ENCODE measurements at regions not wholly inside any gene's neighbourhood (a gene's known extent, or its start where the extent isn't known, plus 50 kb on each side); places are given as distances from the start of the nearest gene placed in this dataset.

DNA sequence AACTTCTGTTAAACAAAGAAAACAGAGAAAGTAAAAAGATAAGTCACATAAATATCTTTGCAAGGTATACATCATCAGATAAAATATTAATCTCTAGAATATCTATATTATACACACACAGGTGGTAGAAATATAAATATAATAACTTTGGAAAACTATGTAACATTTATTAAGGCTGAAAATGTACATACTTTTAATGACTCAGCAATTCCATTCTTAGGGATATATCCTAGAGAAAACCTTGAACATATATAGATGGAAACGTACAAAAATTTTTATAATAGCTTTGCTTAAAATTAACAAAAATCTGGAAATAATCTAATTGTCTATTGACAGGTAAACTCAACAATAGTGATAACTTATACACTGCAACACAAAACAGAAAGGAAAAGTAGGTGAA is 381.3 kb downstream of the GPD2 start:
- Mint-ChIP-seq H3K36me3 (ENCODE audit: low read depth) (no peaks in the 10 kb centered on the region), H3K4me1 (peaks cover 7% of the 10 kb centered on the region; the same call in 2 of the 3 replicates), H3K9me3 (no peaks in the 10 kb centered on the region), H3K27ac (no peak overlapping the region), H3K27me3 (ENCODE audit: insufficient read depth, low read depth, poor library complexity) (no peaks in the 10 kb centered on the region), H3K4me3 (no peak overlapping the region)
- no peaks in the 10 kb centered on the region for H3K79me2 ChIP-seq (replicated peaks; ENCODE audit: insufficient read depth)
- H2AFZ ChIP-seq: no peak overlapping the region
- H3K9me2 ChIP-seq (ENCODE audit: insufficient read depth): peaks cover 4% of the 10 kb centered on the region; the same call in 1 of the 2 replicates
- no peaks in the 10 kb centered on the region for H3K4me1 ChIP-seq (ENCODE audit: insufficient read depth)
- H3F3A ChIP-seq (replicated peaks; ENCODE audit: low read depth): no peaks in the 10 kb centered on the region
- ATAC-seq (no peak), DNase-seq (ENCODE audit: low spot score) (no peak)
- no peak overlapping the region for H3K4me3 ChIP-seq
- no peaks in the 10 kb centered on the region for H3K36me3 ChIP-seq (ENCODE audit: insufficient read depth)
- no peak overlapping the region for H3K4me2 ChIP-seq
- no peaks in the 10 kb centered on the region for H4K20me1 ChIP-seq (replicated peaks; ENCODE audit: insufficient read depth)
- TF ChIP-seq POLR2AphosphoS5 (IDR thresholded peaks at IDR 0.05; ENCODE audit: low read depth) (no peak), REST (IDR thresholded peaks at IDR 0.05; ENCODE audit: unreplicated experiment) (no peak), EZH2 (IDR thresholded peaks at IDR 0.05; ENCODE audit: low read depth, unreplicated experiment) (no peak)
- H3K27ac ChIP-seq (ENCODE audit: low read depth): no peak overlapping the region
- H3K27me3 ChIP-seq (ENCODE audit: insufficient read depth): no peaks in the 10 kb centered on the region

DNA sequence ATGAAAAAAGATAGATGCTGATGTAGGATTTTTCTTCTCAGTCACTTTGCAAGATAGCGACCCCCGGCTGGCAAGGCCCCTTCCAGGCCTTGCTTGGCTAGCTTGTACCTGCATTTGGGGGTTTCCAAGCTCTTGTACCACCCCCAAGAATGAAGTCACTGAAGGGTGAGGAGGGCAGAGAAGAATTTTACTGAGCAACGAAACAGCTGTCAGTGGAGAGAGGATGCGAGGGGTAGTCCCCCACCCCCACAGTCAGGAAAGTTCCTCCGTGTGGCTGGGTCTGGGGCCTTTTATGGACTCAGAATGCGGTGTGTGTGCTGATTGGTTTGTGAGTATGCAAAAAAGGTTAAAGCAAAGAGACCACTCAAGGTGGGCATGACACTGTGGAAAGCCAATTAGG is 382.0 kb downstream of the GPD2 start:
- Mint-ChIP-seq H3K4me1 (peaks cover 7% of the 10 kb centered on the region; the same call in 2 of the 3 replicates), H3K27ac (no peak overlapping the region; the same call in 1 of the 2 replicates), H3K27me3 (ENCODE audit: insufficient read depth, low read depth, poor library complexity) (no peaks in the 10 kb centered on the region), H3K4me3 (no peak overlapping the region), H3K36me3 (ENCODE audit: low read depth) (no peaks in the 10 kb centered on the region), H3K9me3 (no peaks in the 10 kb centered on the region)
- no peak overlapping the region for H3K4me3 ChIP-seq
- H3K4me1 ChIP-seq (ENCODE audit: insufficient read depth): no peaks in the 10 kb centered on the region
- peak overlapping the region; percentile 64 for H2AFZ ChIP-seq
- no peaks in the 10 kb centered on the region for H4K20me1 ChIP-seq (replicated peaks; ENCODE audit: insufficient read depth)
- TF ChIP-seq, protein P1, sequence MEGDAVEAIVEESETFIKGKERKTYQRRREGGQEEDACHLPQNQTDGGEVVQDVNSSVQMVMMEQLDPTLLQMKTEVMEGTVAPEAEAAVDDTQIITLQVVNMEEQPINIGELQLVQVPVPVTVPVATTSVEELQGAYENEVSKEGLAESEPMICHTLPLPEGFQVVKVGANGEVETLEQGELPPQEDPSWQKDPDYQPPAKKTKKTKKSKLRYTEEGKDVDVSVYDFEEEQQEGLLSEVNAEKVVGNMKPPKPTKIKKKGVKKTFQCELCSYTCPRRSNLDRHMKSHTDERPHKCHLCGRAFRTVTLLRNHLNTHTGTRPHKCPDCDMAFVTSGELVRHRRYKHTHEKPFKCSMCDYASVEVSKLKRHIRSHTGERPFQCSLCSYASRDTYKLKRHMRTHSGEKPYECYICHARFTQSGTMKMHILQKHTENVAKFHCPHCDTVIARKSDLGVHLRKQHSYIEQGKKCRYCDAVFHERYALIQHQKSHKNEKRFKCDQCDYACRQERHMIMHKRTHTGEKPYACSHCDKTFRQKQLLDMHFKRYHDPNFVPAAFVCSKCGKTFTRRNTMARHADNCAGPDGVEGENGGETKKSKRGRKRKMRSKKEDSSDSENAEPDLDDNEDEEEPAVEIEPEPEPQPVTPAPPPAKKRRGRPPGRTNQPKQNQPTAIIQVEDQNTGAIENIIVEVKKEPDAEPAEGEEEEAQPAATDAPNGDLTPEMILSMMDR (conservative IDR thresholded peaks at IDR 0.05; ENCODE audit: low read depth in 2 of 2): no peak
- TF ChIP-seq STAT1 (IDR thresholded peaks at IDR 0.05; ENCODE audit: unreplicated experiment) (no peak), EZH2 (IDR thresholded peaks at IDR 0.05; ENCODE audit: low read depth, unreplicated experiment) (no peak), ZNF114 (CRISPR knock-in tag; IDR thresholded peaks at IDR 0.05) (no peak), ZNF331 (CRISPR knock-in tag; IDR thresholded peaks at IDR 0.05; ENCODE audit: low read depth) (no peak)
- TF ChIP-seq, protein P2, sequence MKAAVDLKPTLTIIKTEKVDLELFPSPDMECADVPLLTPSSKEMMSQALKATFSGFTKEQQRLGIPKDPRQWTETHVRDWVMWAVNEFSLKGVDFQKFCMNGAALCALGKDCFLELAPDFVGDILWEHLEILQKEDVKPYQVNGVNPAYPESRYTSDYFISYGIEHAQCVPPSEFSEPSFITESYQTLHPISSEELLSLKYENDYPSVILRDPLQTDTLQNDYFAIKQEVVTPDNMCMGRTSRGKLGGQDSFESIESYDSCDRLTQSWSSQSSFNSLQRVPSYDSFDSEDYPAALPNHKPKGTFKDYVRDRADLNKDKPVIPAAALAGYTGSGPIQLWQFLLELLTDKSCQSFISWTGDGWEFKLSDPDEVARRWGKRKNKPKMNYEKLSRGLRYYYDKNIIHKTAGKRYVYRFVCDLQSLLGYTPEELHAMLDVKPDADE (IDR thresholded peaks at IDR 0.05): no peak
- no peak for ATAC-seq
- H3K27me3 ChIP-seq (ENCODE audit: insufficient read depth): no peaks in the 10 kb centered on the region
- no peak overlapping the region for H3K4me2 ChIP-seq
- H3K9me2 ChIP-seq (ENCODE audit: insufficient read depth): peaks cover 4% of the 10 kb centered on the region; the same call in 1 of the 2 replicates
- no peak for DNase-seq (ENCODE audit: low spot score)
- H3K36me3 ChIP-seq (ENCODE audit: insufficient read depth): no peaks in the 10 kb centered on the region
- no peaks in the 10 kb centered on the region for H3F3A ChIP-seq (replicated peaks; ENCODE audit: low read depth)
- H3K79me2 ChIP-seq (replicated peaks; ENCODE audit: insufficient read depth): no peaks in the 10 kb centered on the region
- H3K27ac ChIP-seq (ENCODE audit: low read depth): no peak overlapping the region
